MG63 (cell line): ENCODE measurements at regions not wholly inside any gene's neighbourhood (a gene's known extent, or its start where the extent isn't known, plus 50 kb on each side); places are given as distances from the start of the nearest gene placed in this dataset.
"Not testable (repeated sequence)": the region's sequence is repeated elsewhere in the genome, so short reads cannot be mapped to it uniquely, and the experiment has no call there.

Experiments used
- DNase-seq: peaks from one replicate; pipeline ENCODE4 v3.0.0-alpha.2; 2020
- H3K27me3 ChIP-seq: fragments of 250-450 bp; sonication (Bioruptor Pico); 2 replicates; pipeline ENCODE4 v1.5.1; 2020; ENCODE audit warnings: mild to moderate bottlenecking, moderate library complexity
- H3K36me3 ChIP-seq: fragments of 250-450 bp; sonication (Bioruptor Pico); 2 replicates; pipeline ENCODE4 v1.5.1; 2020; ENCODE audit warnings: mild to moderate bottlenecking, moderate library complexity
- H3K4me3 ChIP-seq: fragments of 250-450 bp; sonication (Bioruptor Pico); 2 replicates; pipeline ENCODE4 v1.5.1; 2020; ENCODE audit warnings: mild to moderate bottlenecking, moderate library complexity
- H3K9me3 ChIP-seq: fragments of 250-450 bp; sonication (Bioruptor Pico); 2 replicates; pipeline ENCODE4 v1.5.1; 2020; ENCODE audit warnings: mild to moderate bottlenecking, moderate library complexity

DNA sequence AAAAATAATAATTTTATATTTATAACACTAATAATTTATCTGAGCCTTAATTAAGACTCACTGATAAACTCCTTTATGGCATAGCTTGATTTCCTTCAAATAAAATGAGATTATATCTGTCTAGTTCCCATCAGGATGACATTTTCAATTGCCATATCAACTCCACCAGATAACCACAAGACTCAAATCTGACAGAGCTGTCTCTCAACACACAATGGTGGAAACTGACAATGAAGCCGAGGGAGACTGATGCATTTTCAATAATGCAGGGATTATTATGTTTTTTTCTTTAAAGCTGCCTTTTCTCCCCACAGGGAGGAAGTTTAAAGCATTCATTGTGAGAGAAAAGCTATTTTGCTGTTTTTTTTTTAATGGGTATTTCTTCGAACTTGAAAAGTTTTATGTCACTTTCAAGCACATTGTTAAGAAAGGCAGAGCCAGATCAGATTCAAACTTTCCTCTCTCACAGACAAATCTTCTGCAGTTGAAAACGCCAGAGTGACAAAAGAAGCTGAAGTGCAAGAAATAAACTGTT is 1326.9 kb upstream of the MIR17HG start:
- Histone ChIP-seq H3K27me3 (no peaks in the 10 kb centered on the region), H3K4me3 (no peak overlapping the region), H3K36me3 (no peaks in the 10 kb centered on the region), H3K9me3 (no peaks in the 10 kb centered on the region)
- no peak for DNase-seq

DNA sequence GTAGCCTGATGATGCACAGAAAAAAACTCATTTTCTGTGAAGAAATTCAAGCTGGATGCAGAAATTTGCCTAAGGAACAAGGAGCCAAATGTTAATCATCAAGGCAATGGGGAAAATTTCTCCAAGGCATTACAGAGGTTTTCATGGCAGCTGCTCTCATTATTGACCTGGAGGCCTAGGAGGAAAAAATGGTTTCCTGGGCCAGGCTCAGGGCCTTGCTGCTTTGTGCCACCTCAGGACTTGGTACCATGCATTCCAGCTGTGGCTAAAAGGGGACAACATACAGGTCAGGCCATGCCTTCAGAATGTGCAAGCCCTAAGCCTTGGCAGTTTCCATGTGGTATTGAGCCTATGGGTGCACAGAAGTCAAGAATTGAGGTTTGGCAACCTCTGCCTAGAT is 1320.1 kb upstream of the MIR17HG start:
- Histone ChIP-seq H3K9me3 (no peaks in the 10 kb centered on the region), H3K4me3 (no peak overlapping the region), H3K36me3 (no peaks in the 10 kb centered on the region), H3K27me3 (no peaks in the 10 kb centered on the region)
- no peak for DNase-seq

DNA sequence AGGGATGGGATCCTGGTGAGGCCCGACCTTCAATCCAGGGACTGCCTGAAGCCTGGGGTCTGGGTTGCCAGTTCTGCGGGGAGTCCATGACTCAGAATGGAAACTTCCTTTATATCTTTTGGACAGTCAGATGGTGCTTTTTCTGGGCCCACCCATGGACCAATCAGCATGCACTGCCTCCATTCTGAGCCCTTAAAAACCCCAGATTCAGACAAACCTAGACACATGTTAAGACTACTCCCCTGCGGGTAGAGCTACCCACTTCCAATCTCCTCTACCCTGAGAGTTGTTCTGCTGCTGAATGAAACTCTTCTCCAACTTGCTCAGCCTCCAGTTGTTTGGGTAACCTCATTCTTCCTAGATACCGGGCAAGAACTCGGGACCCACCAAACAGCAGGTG is 1315.2 kb upstream of the MIR17HG start:
- H3K36me3 ChIP-seq: no peaks in the 10 kb centered on the region
- H3K9me3 ChIP-seq: no peaks in the 10 kb centered on the region
- DNase-seq: no peak

DNA sequence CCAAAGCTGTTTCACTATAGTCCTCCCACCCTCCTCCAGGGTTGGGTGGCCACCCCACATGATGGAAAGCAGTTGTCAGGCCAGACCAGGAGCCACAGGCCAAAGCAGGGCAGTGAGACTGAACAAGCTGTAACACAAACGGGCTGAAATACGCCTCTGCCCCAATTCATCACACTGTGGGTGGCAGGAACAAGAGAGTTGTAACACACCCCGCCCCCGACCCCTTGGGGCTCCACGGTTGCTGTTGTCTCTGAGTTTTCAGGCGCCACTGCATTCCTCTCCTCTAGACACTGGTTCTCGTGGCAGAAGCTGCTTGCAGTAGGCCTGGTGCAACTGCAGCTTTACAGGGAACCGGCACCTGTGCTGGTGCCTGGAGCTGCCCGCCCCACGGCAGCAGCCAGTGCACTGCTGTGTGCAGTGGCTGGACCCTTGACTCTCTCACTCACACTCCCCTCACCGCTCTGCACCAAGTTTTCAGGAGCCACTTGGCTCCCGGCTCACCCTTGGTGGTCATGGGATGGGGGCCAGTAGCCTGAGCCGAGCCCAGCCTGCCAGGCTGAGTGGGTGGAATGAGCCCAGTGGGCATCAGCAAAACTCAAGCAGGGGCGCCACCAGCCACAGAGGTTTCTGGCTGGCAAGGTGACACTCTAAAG is 1314.5 kb upstream of the MIR17HG start:
- no peak for DNase-seq
- Histone ChIP-seq H3K27me3 (no peaks in the 10 kb centered on the region), H3K36me3 (no peaks in the 10 kb centered on the region), H3K9me3 (no peaks in the 10 kb centered on the region), H3K4me3 (no peak overlapping the region)

More for the DNA sequence above, 1315.2 kb upstream of the MIR17HG start:
- Histone ChIP-seq H3K4me3 (no peak overlapping the region), H3K27me3 (no peaks in the 10 kb centered on the region)

DNA sequence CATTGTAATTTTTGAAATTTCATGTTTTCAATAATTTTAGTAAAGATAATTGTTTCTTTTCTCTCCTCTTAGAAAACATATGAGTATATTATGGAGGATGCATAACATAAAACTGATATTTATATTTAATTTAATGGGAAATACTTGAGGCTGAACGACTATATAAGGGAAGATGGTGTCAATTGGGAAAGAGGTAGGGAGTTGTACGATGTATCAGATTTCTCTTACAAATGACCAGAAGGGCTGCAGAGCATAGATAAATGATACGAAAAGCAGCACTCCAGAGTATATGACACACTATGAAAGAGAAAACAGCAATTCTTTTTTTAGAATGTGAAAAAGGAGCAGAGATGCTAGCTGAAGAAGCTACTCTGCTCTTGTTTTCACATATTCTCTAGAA is 1308.0 kb upstream of the MIR17HG start:
- Histone ChIP-seq H3K27me3 (no peaks in the 10 kb centered on the region), H3K9me3 (no peaks in the 10 kb centered on the region), H3K4me3 (no peak overlapping the region), H3K36me3 (no peaks in the 10 kb centered on the region)
- DNase-seq: no peak

DNA sequence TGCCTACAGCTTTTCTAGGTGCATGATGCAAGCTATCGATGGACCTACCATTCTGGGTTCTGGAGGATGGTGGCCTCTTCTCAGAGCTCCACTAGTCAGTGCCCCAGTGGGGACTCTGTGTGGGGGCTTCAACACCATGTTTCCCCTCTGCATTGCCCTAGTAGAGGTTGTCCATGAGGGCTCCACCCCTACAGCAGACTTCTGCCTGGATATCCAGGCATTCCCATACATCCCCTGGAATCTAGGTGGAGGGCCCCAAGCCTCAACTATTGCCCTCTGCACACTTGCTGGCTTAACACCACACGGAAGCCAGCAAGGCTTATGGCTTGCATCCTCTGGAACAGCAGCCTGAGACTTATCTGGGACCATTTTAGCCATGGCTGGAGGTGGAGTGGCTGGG is 1299.9 kb upstream of the MIR17HG start:
- Histone ChIP-seq H3K36me3 (no peaks in the 10 kb centered on the region), H3K27me3 (no peaks in the 10 kb centered on the region), H3K9me3 (no peaks in the 10 kb centered on the region), H3K4me3 (no peak overlapping the region)
- DNase-seq: no peak

DNA sequence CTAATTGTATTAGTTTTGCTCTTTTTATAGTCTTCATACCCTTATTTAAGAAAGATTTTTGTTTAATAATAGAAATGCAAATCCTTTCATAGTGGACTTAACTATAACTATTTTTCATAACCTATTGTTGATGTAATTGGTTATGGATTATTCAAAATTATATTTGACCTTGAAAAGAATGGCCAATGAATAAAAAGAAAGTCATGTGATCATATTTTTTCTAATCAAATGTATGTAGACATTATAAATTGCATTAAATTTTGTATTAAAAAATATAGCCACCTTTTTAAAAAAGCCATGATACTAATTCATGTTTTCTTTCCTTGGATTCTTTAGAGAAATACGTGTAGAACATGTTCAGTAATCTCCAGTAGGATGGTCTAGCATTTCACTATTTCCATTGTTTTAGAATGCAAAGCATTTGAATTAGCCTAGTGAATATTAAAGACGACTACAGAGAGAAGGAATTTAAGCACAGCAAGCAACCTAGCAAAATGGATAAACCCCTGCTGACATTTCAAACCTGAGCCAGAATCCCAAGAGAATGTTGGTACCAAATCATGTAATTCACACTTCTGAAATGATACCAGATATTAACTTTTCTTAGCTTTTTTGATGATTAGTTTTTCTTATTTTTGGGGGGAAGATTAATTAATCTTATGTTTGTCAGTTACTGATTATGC is 1297.4 kb upstream of the MIR17HG start:
- no peaks in the 10 kb centered on the region for H3K9me3 ChIP-seq
- no peak overlapping the region for H3K4me3 ChIP-seq
- H3K36me3 ChIP-seq: no peaks in the 10 kb centered on the region
- H3K27me3 ChIP-seq: no peaks in the 10 kb centered on the region
- DNase-seq: no peak

DNA sequence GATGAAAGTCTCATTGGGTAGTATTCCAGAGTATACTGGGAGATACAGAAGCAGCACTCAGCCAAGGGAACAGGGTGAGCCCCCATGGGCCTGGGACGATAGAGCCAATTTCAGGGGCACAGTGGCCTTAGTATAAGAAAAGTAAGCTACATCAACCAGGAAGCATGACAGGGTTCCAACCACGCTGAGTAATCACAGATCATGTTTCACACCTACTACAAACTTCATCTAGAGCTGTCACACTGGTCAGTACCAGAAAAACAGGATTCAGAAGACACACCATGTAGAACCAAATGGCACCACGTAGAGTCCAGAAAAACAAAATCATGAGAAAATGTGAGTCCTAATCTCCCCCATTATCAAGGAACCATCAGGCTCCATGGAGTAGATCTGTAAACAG is 1292.4 kb upstream of the MIR17HG start:
- no peak overlapping the region for H3K4me3 ChIP-seq
- peak; percentile 2 for DNase-seq

DNA sequence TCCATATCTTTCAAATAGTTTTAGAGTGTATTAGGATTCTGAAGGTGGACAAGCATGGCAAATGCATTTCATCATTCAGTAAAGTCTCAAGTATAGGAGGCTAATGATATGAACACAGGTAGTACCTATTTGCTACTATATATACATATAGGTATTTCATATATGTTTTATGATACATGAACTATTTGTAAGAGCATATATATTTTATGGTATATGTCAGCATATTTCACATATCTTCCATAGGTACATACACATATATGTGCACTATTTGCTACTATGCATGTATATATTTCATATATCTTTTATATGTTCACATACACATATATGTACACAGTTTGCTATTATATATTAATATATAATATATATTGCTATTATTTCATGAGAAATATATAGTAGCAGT is 1291.7 kb upstream of the MIR17HG start:
- DNase-seq: no peak
- Histone ChIP-seq H3K36me3 (no peaks in the 10 kb centered on the region), H3K4me3 (no peak overlapping the region), H3K27me3 (no peaks in the 10 kb centered on the region), H3K9me3 (no peaks in the 10 kb centered on the region)

More for the DNA sequence above, 1292.4 kb upstream of the MIR17HG start:
- no peaks in the 10 kb centered on the region for H3K27me3 ChIP-seq
- H3K36me3 ChIP-seq: no peaks in the 10 kb centered on the region
- no peaks in the 10 kb centered on the region for H3K9me3 ChIP-seq

DNA sequence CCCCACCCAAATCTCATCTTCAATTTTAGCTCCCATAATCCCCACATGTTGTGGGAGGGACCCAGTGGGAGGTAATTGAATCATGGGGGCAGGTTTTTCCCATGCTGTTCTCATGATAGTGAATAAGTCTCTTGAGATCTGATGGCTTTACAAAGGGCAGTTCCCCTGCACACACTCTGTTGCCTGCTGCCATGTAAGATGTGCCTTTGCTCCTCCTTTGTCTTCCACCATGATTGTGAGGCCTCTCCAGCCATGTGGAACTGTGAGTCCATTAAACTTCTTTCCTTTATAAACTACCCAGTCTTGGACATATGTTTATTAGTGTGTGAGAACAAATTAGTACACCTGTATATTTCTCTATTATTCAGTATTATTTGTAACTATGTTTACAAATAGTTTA is 1283.3 kb upstream of the MIR17HG start:
- not testable (repeated sequence) for H3K9me3 ChIP-seq, H3K4me3 ChIP-seq, H3K36me3 ChIP-seq, DNase-seq, H3K27me3 ChIP-seq

DNA sequence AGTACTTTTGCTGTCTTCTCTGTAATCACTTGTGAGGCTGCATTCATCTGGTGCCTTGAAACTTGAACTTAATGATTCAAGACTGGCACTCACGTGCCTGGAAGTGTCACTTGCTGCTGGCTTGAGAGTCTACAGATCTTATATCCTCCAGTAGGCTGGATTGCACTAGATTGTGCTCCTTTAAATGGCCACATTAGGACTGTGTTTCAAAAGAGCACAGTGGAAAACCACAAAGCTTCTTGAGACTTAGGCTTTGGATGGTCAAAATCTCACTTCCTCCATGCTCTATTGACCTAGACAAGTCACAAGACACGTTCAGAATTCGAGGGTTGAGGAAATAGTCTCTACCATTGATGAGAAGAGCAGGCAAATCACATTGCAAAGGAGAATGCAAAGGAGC is 1278.8 kb upstream of the MIR17HG start:
- Histone ChIP-seq H3K9me3 (no peaks in the 10 kb centered on the region), H3K36me3 (no peaks in the 10 kb centered on the region), H3K4me3 (no peak overlapping the region), H3K27me3 (no peaks in the 10 kb centered on the region)
- DNase-seq: no peak

DNA sequence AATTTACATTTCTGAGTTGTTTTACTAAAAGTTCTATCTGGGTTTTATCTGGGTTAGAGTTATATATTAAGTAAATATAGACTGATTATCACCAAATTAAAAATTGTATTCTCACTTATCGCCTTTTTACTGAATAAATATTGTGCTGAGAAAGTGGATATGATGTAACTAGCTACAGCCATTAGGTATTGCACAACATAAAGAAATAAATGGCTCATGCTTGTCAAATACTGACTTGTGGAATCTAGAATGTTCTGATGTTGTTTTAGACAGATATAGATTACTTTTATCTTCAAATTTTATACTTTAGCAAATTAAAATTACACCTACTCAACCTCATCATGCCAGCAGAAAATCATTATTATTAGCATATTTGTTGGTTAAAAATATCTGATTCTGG is 1277.1 kb upstream of the MIR17HG start:
- no peak overlapping the region for H3K4me3 ChIP-seq
- no peak for DNase-seq
- no peaks in the 10 kb centered on the region for H3K27me3 ChIP-seq
- no peaks in the 10 kb centered on the region for H3K36me3 ChIP-seq
- H3K9me3 ChIP-seq: no peaks in the 10 kb centered on the region

DNA sequence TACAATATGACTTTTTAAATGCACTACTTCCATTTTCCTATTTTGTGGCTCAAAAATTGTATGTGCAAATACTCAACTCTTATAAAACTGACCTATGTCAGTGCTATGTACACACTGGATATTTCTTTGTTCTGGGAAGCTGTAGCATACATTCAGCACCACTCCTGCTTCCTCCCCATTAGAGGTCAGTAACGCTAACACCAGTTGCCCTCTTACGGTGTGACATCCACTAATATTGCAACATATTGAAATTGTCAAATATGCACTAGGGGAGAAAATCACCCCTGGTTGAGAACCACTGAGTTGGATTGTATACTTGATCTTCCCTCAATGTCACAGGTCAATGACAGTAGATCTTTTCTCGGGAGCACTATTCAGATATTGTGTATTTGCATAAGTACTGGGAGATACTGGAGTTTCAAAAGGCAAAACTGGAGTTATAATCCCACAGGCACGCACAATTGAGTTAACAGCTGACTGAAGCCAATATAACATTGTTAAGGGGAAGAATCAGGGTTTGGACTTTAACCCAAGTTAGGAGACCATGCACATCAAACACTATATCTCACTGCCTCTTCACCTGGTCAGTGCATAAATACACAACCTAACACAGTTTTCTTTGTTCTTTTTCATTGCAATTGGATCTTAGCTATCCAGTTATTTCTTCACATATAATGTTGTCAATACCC is 1276.5 kb upstream of the MIR17HG start:
- Histone ChIP-seq H3K36me3 (no peaks in the 10 kb centered on the region), H3K9me3 (no peaks in the 10 kb centered on the region), H3K27me3 (no peaks in the 10 kb centered on the region), H3K4me3 (no peak overlapping the region)
- no peak for DNase-seq

DNA sequence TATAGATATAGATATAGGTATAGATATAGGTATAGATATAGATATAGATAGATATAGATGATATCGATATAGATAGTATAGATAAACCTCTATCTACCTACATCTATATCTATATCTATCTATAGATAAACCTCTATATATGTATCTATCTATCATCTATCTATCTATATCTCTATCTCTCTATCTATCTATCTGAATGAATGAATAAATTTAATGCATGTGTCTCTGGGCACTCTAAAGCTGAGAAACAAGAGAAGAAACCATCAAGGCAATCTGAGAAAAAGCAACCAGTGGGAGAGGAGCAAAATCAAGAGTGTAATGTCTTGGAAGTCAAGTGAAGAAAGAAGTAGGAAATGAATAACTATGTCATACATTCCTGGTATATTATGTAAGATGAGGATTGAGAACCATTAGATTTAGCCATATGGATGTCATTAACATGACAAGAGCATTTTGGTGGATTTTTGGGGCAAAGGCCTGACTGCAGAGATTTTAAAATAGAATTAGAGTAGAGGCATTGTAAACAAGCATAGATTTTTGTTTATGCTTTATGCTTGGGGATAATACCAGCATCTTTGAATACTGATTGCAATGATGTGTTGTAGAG is 1262.7 kb upstream of the MIR17HG start:
- Histone ChIP-seq H3K36me3 (no peaks in the 10 kb centered on the region), H3K9me3 (no peaks in the 10 kb centered on the region), H3K27me3 (no peaks in the 10 kb centered on the region), H3K4me3 (no peak overlapping the region)
- DNase-seq: no peak

DNA sequence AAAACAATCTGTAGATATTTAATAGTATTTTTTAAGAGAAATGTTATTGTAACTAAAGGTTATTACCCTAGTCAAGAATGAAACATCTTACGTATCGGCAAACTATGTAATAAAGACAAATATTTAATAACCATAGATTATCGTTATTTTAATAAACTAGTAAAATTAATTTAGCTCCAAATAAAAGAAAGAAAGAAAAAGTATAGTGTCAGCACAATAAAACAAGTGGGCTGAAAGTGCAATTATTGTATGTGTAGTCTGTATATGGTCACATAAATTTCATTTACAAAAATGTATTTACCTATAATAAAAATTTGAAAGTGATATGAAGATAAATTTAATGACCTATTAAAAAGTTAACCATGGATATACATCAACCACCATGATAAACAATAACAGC is 1258.4 kb upstream of the MIR17HG start:
- H3K36me3 ChIP-seq: no peaks in the 10 kb centered on the region

DNA sequence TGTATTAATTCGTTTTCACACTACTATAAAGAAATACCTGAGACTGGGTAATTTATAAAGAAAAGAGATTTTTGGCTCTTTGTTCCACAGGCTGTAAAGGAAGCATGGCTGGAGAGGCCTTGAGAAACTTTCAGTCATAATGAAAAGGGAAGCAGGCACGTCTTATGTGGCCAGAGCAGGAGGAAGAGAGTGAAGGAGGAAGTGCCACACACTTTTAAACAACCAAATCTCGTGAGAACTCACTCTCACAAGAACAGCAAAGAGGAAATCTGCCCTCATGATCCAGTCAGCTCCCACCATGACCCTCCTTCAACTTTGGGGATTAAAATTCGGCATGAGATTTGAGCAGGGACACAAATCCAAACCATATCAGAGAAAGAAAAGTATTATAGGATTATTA is 1255.9 kb upstream of the MIR17HG start:
- H3K9me3 ChIP-seq: no peaks in the 10 kb centered on the region
- no peak for DNase-seq
- H3K4me3 ChIP-seq: no peak overlapping the region
- H3K27me3 ChIP-seq: no peaks in the 10 kb centered on the region
- no peaks in the 10 kb centered on the region for H3K36me3 ChIP-seq

More for the DNA sequence above, 1258.4 kb upstream of the MIR17HG start:
- DNase-seq: no peak
- Histone ChIP-seq H3K27me3 (no peaks in the 10 kb centered on the region), H3K9me3 (no peaks in the 10 kb centered on the region), H3K4me3 (no peak overlapping the region)

DNA sequence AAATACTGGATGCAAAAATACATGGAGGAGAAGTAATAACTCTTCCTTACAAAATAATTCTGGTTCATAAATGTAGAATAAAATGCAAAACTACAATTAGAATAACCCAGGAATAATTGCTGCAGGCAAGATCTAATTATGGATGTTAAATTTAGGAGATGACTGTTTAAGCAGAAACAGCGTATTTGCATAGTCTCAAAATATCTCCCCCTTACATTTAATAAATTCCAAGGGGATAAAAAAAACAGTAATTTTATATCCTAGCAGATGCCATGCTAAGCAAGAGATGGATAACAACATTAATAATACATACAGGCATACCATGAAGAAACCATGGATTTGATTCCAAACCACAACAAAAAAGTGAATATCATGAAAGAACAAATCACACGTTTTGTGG is 1253.1 kb upstream of the MIR17HG start:
- H3K4me3 ChIP-seq: no peak overlapping the region

More for the DNA sequence above, 1253.1 kb upstream of the MIR17HG start:
- no peak for DNase-seq
- H3K27me3 ChIP-seq: no peaks in the 10 kb centered on the region
- H3K36me3 ChIP-seq: no peaks in the 10 kb centered on the region
- H3K9me3 ChIP-seq: no peaks in the 10 kb centered on the region
